ENCODE measurements at regions not wholly inside any gene's neighbourhood (a gene's known extent, or its start where the extent isn't known, plus 50 kb on each side); places are given as distances from the start of the nearest gene placed in this dataset.

DNA sequence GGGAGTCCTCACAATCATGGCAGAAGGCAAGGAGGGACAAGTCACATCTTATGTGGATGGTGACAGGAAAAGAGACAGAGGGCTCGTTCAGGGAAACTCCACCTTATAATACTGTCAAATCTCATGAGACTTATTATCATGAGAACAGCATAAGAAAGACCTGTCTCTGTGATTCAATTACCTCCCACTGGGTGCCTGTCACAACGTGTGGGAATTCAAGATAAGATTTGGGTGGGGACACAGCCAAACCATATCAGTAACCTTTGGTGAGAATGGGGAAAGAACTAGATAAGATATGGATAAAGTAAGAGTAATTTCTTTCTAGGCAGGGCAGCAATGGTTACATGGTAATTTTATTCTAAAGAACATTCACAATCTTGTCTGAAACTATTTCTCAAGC, 344.9 kb upstream of the KLF12 start (continued):
- TF ChIP-seq, protein P1, sequence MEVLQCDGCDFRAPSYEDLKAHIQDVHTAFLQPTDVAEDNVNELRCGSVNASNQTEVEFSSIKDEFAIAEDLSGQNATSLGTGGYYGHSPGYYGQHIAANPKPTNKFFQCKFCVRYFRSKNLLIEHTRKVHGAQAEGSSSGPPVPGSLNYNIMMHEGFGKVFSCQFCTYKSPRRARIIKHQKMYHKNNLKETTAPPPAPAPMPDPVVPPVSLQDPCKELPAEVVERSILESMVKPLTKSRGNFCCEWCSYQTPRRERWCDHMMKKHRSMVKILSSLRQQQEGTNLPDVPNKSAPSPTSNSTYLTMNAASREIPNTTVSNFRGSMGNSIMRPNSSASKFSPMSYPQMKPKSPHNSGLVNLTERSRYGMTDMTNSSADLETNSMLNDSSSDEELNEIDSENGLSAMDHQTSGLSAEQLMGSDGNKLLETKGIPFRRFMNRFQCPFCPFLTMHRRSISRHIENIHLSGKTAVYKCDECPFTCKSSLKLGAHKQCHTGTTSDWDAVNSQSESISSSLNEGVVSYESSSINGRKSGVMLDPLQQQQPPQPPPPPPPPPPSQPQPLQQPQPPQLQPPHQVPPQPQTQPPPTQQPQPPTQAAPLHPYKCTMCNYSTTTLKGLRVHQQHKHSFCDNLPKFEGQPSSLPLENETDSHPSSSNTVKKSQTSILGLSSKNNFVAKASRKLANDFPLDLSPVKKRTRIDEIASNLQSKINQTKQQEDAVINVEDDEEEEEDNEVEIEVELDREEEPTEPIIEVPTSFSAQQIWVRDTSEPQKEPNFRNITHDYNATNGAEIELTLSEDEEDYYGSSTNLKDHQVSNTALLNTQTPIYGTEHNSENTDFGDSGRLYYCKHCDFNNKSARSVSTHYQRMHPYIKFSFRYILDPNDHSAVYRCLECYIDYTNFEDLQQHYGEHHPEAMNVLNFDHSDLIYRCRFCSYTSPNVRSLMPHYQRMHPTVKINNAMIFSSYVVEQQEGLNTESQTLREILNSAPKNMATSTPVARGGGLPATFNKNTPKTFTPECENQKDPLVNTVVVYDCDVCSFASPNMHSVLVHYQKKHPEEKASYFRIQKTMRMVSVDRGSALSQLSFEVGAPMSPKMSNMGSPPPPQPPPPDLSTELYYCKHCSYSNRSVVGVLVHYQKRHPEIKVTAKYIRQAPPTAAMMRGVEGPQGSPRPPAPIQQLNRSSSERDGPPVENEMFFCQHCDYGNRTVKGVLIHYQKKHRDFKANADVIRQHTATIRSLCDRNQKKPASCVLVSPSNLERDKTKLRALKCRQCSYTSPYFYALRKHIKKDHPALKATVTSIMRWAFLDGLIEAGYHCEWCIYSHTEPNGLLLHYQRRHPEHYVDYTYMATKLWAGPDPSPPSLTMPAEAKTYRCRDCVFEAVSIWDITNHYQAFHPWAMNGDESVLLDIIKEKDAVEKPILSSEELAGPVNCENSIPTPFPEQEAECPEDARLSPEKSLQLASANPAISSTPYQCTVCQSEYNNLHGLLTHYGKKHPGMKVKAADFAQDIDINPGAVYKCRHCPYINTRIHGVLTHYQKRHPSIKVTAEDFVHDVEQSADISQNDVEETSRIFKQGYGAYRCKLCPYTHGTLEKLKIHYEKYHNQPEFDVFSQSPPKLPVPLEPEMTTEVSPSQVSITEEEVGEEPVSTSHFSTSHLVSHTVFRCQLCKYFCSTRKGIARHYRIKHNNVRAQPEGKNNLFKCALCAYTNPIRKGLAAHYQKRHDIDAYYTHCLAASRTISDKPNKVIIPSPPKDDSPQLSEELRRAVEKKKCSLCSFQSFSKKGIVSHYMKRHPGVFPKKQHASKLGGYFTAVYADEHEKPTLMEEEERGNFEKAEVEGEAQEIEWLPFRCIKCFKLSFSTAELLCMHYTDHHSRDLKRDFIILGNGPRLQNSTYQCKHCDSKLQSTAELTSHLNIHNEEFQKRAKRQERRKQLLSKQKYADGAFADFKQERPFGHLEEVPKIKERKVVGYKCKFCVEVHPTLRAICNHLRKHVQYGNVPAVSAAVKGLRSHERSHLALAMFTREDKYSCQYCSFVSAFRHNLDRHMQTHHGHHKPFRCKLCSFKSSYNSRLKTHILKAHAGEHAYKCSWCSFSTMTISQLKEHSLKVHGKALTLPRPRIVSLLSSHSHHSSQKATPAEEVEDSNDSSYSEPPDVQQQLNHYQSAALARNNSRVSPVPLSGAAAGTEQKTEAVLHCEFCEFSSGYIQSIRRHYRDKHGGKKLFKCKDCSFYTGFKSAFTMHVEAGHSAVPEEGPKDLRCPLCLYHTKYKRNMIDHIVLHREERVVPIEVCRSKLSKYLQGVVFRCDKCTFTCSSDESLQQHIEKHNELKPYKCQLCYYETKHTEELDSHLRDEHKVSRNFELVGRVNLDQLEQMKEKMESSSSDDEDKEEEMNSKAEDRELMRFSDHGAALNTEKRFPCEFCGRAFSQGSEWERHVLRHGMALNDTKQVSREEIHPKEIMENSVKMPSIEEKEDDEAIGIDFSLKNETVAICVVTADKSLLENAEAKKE (CRISPR knock-in tag; IDR thresholded peaks at IDR 0.05), result no peak
- TF ChIP-seq ZNF331 (CRISPR knock-in tag; IDR thresholded peaks at IDR 0.05; ENCODE audit: low read depth) (no peak), EZH2phosphoT487 (IDR thresholded peaks at IDR 0.05; ENCODE audit: unreplicated experiment) (no peak), JUNB (IDR thresholded peaks at IDR 0.05; ENCODE audit: unreplicated experiment) (no peak), POLR2AphosphoS5 (IDR thresholded peaks at IDR 0.05; ENCODE audit: low read depth) (no peak), NANOG (IDR thresholded peaks at IDR 0.05; ENCODE audit: borderline replicate concordance) (no peak)
- TF ChIP-seq, protein P2, sequence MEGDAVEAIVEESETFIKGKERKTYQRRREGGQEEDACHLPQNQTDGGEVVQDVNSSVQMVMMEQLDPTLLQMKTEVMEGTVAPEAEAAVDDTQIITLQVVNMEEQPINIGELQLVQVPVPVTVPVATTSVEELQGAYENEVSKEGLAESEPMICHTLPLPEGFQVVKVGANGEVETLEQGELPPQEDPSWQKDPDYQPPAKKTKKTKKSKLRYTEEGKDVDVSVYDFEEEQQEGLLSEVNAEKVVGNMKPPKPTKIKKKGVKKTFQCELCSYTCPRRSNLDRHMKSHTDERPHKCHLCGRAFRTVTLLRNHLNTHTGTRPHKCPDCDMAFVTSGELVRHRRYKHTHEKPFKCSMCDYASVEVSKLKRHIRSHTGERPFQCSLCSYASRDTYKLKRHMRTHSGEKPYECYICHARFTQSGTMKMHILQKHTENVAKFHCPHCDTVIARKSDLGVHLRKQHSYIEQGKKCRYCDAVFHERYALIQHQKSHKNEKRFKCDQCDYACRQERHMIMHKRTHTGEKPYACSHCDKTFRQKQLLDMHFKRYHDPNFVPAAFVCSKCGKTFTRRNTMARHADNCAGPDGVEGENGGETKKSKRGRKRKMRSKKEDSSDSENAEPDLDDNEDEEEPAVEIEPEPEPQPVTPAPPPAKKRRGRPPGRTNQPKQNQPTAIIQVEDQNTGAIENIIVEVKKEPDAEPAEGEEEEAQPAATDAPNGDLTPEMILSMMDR (conservative IDR thresholded peaks at IDR 0.05; ENCODE audit: low read depth in 2 of 2), result no peak

DNA sequence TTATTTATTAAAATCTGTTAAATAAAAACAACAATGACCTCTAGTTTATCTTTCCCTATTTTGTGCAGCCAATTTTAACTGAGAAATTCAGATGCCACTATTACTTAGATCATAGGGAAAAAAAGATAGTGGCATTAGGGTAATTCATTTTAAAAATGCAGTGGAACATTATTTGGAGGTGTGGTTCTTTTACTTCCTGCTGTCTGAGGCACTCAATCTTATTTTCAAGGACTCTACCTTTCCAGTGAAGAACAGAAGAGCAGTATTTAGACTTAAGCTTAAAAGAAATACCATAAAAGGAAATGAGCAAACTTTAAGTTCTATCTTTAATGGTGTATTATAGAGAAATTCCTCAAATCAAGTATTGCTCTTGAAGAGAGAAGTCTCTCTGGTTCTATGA, 342.6 kb upstream of the KLF12 start:
- Histone ChIP-seq H3K4me1 (ENCODE audit: insufficient read depth) (no peaks in the 10 kb centered on the region), H3K27ac (ENCODE audit: low read depth) (no peak overlapping the region), H3K4me2 (no peak overlapping the region), H4K20me1 (replicated peaks; ENCODE audit: insufficient read depth) (no peaks in the 10 kb centered on the region), H3K36me3 (ENCODE audit: insufficient read depth) (no peaks in the 10 kb centered on the region), H3F3A (replicated peaks; ENCODE audit: low read depth) (no peaks in the 10 kb centered on the region), H3K4me3 (no peak overlapping the region), H3K9me2 (ENCODE audit: insufficient read depth) (no peaks in the 10 kb centered on the region), H2AFZ (no peak overlapping the region), H3K79me2 (replicated peaks; ENCODE audit: insufficient read depth) (no peaks in the 10 kb centered on the region), H3K27me3 (ENCODE audit: insufficient read depth) (no peaks in the 10 kb centered on the region)
- 0 out of 3 replicates have a peak, but pooled peaks cover 3% of the 10 kb centered on the region for H3K9me3 Mint-ChIP-seq
- H3K4me1 Mint-ChIP-seq, result no peaks in the 10 kb centered on the region
- ATAC-seq, result no peak
- DNase-seq (ENCODE audit: low spot score), result no peak
- no peak overlapping the region for H3K4me3 Mint-ChIP-seq
- H3K27me3 Mint-ChIP-seq (ENCODE audit: insufficient read depth, low read depth, poor library complexity), result no peaks in the 10 kb centered on the region
- no peaks in the 10 kb centered on the region for H3K36me3 Mint-ChIP-seq (ENCODE audit: low read depth)
- no peak overlapping the region for H3K27ac Mint-ChIP-seq
- TF ChIP-seq EZH2 (IDR thresholded peaks at IDR 0.05; ENCODE audit: low read depth, unreplicated experiment) (no peak), NANOG (IDR thresholded peaks at IDR 0.05; ENCODE audit: borderline replicate concordance) (no peak), ZNF114 (CRISPR knock-in tag; IDR thresholded peaks at IDR 0.05) (no peak), JUNB (IDR thresholded peaks at IDR 0.05; ENCODE audit: unreplicated experiment) (no peak), POLR2AphosphoS5 (IDR thresholded peaks at IDR 0.05; ENCODE audit: low read depth) (no peak), STAT1 (IDR thresholded peaks at IDR 0.05; ENCODE audit: unreplicated experiment) (no peak), CREB1 (CRISPR knock-in tag; IDR thresholded peaks at IDR 0.05; ENCODE audit: low read depth) (no peak), EZH2phosphoT487 (IDR thresholded peaks at IDR 0.05; ENCODE audit: unreplicated experiment) (no peak)
- TF ChIP-seq, protein P2 (conservative IDR thresholded peaks at IDR 0.05; ENCODE audit: low read depth in 2 of 2), result no peak
- TF ChIP-seq, protein P3, sequence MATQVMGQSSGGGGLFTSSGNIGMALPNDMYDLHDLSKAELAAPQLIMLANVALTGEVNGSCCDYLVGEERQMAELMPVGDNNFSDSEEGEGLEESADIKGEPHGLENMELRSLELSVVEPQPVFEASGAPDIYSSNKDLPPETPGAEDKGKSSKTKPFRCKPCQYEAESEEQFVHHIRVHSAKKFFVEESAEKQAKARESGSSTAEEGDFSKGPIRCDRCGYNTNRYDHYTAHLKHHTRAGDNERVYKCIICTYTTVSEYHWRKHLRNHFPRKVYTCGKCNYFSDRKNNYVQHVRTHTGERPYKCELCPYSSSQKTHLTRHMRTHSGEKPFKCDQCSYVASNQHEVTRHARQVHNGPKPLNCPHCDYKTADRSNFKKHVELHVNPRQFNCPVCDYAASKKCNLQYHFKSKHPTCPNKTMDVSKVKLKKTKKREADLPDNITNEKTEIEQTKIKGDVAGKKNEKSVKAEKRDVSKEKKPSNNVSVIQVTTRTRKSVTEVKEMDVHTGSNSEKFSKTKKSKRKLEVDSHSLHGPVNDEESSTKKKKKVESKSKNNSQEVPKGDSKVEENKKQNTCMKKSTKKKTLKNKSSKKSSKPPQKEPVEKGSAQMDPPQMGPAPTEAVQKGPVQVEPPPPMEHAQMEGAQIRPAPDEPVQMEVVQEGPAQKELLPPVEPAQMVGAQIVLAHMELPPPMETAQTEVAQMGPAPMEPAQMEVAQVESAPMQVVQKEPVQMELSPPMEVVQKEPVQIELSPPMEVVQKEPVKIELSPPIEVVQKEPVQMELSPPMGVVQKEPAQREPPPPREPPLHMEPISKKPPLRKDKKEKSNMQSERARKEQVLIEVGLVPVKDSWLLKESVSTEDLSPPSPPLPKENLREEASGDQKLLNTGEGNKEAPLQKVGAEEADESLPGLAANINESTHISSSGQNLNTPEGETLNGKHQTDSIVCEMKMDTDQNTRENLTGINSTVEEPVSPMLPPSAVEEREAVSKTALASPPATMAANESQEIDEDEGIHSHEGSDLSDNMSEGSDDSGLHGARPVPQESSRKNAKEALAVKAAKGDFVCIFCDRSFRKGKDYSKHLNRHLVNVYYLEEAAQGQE (IDR thresholded peaks at IDR 0.05; ENCODE audit: unreplicated experiment), result no peak
